ENCODE measurements at regions not wholly inside any gene's neighbourhood (a gene's known extent, or its start where the extent isn't known, plus 50 kb on each side); places are given as distances from the start of the nearest gene placed in this dataset.

DNA sequence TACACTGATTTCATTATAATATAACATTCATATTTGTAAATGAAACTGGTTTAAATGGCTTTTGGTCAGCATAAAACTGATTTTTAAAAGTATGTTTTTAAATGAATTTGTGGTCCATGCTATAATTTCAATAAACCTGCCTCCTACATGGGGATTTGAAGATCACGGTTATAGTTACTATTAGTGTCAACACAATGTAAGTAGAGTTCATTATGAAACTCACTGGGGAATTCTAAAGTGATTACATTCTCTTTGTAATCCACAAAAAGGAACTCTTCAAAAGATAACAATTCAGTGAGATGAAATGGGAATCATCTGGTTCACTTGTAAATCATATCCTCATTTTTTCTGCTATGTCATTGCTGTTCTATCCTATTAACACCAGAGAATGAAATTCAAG, 204.5 kb upstream of the G2E3 start:
- TF ChIP-seq SUZ12 (IDR thresholded peaks at IDR 0.05; ENCODE audit: extremely low read depth, insufficient read depth, insufficient read length) (no peak), YY1 (IDR thresholded peaks at IDR 0.05; ENCODE audit: insufficient read depth, insufficient read length) (no peak)

Measured in NT2/D1 (cell line).